ENCODE measurements at regions not wholly inside any gene's neighbourhood (a gene's known extent, or its start where the extent isn't known, plus 50 kb on each side); places are given as distances from the start of the nearest gene placed in this dataset.

GRCh38 chr16:54870151-54870550, 60.5 kb upstream of the IRX5 start:
- no peak overlapping the region for H3K27ac ChIP-seq
- TF ChIP-seq EZH2phosphoT487 (IDR thresholded peaks at IDR 0.05; ENCODE audit: insufficient read depth, low read depth) (no peak), EZH2 (IDR thresholded peaks at IDR 0.05; ENCODE audit: insufficient read depth, poor library complexity, severe bottlenecking) (no peak)
- no peak overlapping the region for H3K4me3 ChIP-seq
- H3K4me2 ChIP-seq (ENCODE audit: unreplicated experiment): no peak overlapping the region
- H3K27me3 ChIP-seq (replicated peaks; ENCODE audit: insufficient read depth): no peaks in the 10 kb centered on the region
- no peak overlapping the region for H3K9ac ChIP-seq
- no peaks in the 10 kb centered on the region for H3K4me1 ChIP-seq (ENCODE audit: insufficient read depth)
- H2AFZ ChIP-seq: no peak overlapping the region
- H3F3A ChIP-seq (ENCODE audit: insufficient read depth): no peaks in the 10 kb centered on the region
- no peaks in the 10 kb centered on the region for H3K9me2 ChIP-seq (ENCODE audit: insufficient read depth)
- in situ Hi-C loops (cut with MboI): no loop called here
- H4K20me1 ChIP-seq (ENCODE audit: insufficient read depth): no peaks in the 10 kb centered on the region
- WGBS, 2 experiments (ENCODE audit: low coverage in 1 of 2, low lambda C conversion rate in 2 of 2, missing lambda C conversion rate in 2 of 2): 57 to 65% methylated on average over 2 of the region's 2 CpGs
- no peak for DNase-seq
- H3K9me3 ChIP-seq (ENCODE audit: low read depth): no peaks in the 10 kb centered on the region
- H3K79me2 ChIP-seq (ENCODE audit: insufficient read depth): no peaks in the 10 kb centered on the region
- no peaks in the 10 kb centered on the region for H3K36me3 ChIP-seq (ENCODE audit: low read depth)

- H3K79me2 ChIP-seq (ENCODE audit: insufficient read depth): no peaks in the 10 kb centered on the region
- 52 to 56% methylated on average over 4 of the region's 4 CpGs for WGBS, 2 experiments (ENCODE audit: low coverage in 1 of 2, low lambda C conversion rate in 2 of 2, missing lambda C conversion rate in 2 of 2)
- no peaks in the 10 kb centered on the region for H3K9me3 ChIP-seq (ENCODE audit: low read depth)
- in situ Hi-C loops (cut with MboI): no loop called here
- H3K9ac ChIP-seq: no peak overlapping the region
- H3F3A ChIP-seq (ENCODE audit: insufficient read depth): no peaks in the 10 kb centered on the region
- no peaks in the 10 kb centered on the region for H3K36me3 ChIP-seq (ENCODE audit: low read depth)
- H3K27ac ChIP-seq: no peak overlapping the region
- H3K9me2 ChIP-seq (ENCODE audit: insufficient read depth): no peaks in the 10 kb centered on the region
- H2AFZ ChIP-seq: no peak overlapping the region
- no peaks in the 10 kb centered on the region for H3K27me3 ChIP-seq (replicated peaks; ENCODE audit: insufficient read depth)
- no peak for TF ChIP-seq EZH2phosphoT487 (IDR thresholded peaks at IDR 0.05; ENCODE audit: insufficient read depth, low read depth)
- TF ChIP-seq EZH2 (IDR thresholded peaks at IDR 0.05; ENCODE audit: insufficient read depth, poor library complexity, severe bottlenecking): no peak
- H3K4me1 ChIP-seq (ENCODE audit: insufficient read depth): no peaks in the 10 kb centered on the region
- DNase-seq: peak; percentile 3
- no peak overlapping the region for H3K4me3 ChIP-seq
- H4K20me1 ChIP-seq (ENCODE audit: insufficient read depth): no peaks in the 10 kb centered on the region
- H3K4me2 ChIP-seq (ENCODE audit: unreplicated experiment): no peak overlapping the region
Observed at GRCh38 chr16:54867302-54867832, 63.3 kb upstream of the IRX5 start.

GRCh38 chr16:54862529-54862928, 68.1 kb upstream of the IRX5 start:
- TF ChIP-seq EZH2 (IDR thresholded peaks at IDR 0.05; ENCODE audit: insufficient read depth, poor library complexity, severe bottlenecking) (no peak), EZH2phosphoT487 (IDR thresholded peaks at IDR 0.05; ENCODE audit: insufficient read depth, low read depth) (no peak)
- H3K4me2 ChIP-seq (ENCODE audit: unreplicated experiment): no peak overlapping the region
- no peak overlapping the region for H3K9ac ChIP-seq
- H3K27ac ChIP-seq: no peak overlapping the region
- no peaks in the 10 kb centered on the region for H3K27me3 ChIP-seq (replicated peaks; ENCODE audit: insufficient read depth)
- H3K9me3 ChIP-seq (ENCODE audit: low read depth): no peaks in the 10 kb centered on the region
- H3K79me2 ChIP-seq (ENCODE audit: insufficient read depth): no peaks in the 10 kb centered on the region
- H3F3A ChIP-seq (ENCODE audit: insufficient read depth): no peaks in the 10 kb centered on the region
- 66 to 73% methylated on average over 9 of the region's 9 CpGs for WGBS, 2 experiments (ENCODE audit: low coverage in 1 of 2, low lambda C conversion rate in 2 of 2, missing lambda C conversion rate in 2 of 2)
- H3K36me3 ChIP-seq (ENCODE audit: low read depth): no peaks in the 10 kb centered on the region
- no peak overlapping the region for H3K4me3 ChIP-seq
- H4K20me1 ChIP-seq (ENCODE audit: insufficient read depth): no peaks in the 10 kb centered on the region
- DNase-seq: no peak
- no peaks in the 10 kb centered on the region for H3K4me1 ChIP-seq (ENCODE audit: insufficient read depth)
- no peak overlapping the region for H2AFZ ChIP-seq
- in situ Hi-C loops (cut with MboI): no loop called here
- no peaks in the 10 kb centered on the region for H3K9me2 ChIP-seq (ENCODE audit: insufficient read depth)

GRCh38 chr16:54856871-54857270, 73.8 kb upstream of the IRX5 start:
- no peak overlapping the region for H2AFZ ChIP-seq
- 58 to 61% methylated on average over 2 of the region's 2 CpGs for WGBS, 2 experiments (ENCODE audit: low coverage in 1 of 2, low lambda C conversion rate in 2 of 2, missing lambda C conversion rate in 2 of 2)
- H4K20me1 ChIP-seq (ENCODE audit: insufficient read depth): no peaks in the 10 kb centered on the region
- no peak for DNase-seq
- no peaks in the 10 kb centered on the region for H3K9me2 ChIP-seq (ENCODE audit: insufficient read depth)
- H3K9me3 ChIP-seq (ENCODE audit: low read depth): no peaks in the 10 kb centered on the region
- H3K4me3 ChIP-seq: no peak overlapping the region
- H3K27ac ChIP-seq: no peak overlapping the region
- in situ Hi-C loops (cut with MboI): no loop called here
- H3K27me3 ChIP-seq (replicated peaks; ENCODE audit: insufficient read depth): no peaks in the 10 kb centered on the region
- no peak for TF ChIP-seq EZH2 (IDR thresholded peaks at IDR 0.05; ENCODE audit: insufficient read depth, poor library complexity, severe bottlenecking)
- TF ChIP-seq EZH2phosphoT487 (IDR thresholded peaks at IDR 0.05; ENCODE audit: insufficient read depth, low read depth): no peak
- H3K9ac ChIP-seq: no peak overlapping the region
- H3K79me2 ChIP-seq (ENCODE audit: insufficient read depth): no peaks in the 10 kb centered on the region
- no peaks in the 10 kb centered on the region for H3K36me3 ChIP-seq (ENCODE audit: low read depth)
- H3K4me1 ChIP-seq (ENCODE audit: insufficient read depth): no peaks in the 10 kb centered on the region
- H3F3A ChIP-seq (ENCODE audit: insufficient read depth): no peaks in the 10 kb centered on the region
- no peak overlapping the region for H3K4me2 ChIP-seq (ENCODE audit: unreplicated experiment)

GRCh38 chr16:54847609-54848008, 83.1 kb upstream of the IRX5 start:
- H3K27ac ChIP-seq: no peak overlapping the region
- TF ChIP-seq EZH2 (IDR thresholded peaks at IDR 0.05; ENCODE audit: insufficient read depth, poor library complexity, severe bottlenecking) (no peak), EZH2phosphoT487 (IDR thresholded peaks at IDR 0.05; ENCODE audit: insufficient read depth, low read depth) (no peak)
- H3K4me3 ChIP-seq: no peak overlapping the region
- in situ Hi-C loops (cut with MboI): no loop called here
- DNase-seq: no peak
- H3K36me3 ChIP-seq (ENCODE audit: low read depth): no peaks in the 10 kb centered on the region
- H3K9me3 ChIP-seq (ENCODE audit: low read depth): no peaks in the 10 kb centered on the region
- no peaks in the 10 kb centered on the region for H3K4me1 ChIP-seq (ENCODE audit: insufficient read depth)
- H3K27me3 ChIP-seq (replicated peaks; ENCODE audit: insufficient read depth): no peaks in the 10 kb centered on the region
- H3K9me2 ChIP-seq (ENCODE audit: insufficient read depth): no peaks in the 10 kb centered on the region
- H3K79me2 ChIP-seq (ENCODE audit: insufficient read depth): no peaks in the 10 kb centered on the region
- H2AFZ ChIP-seq: no peak overlapping the region
- H4K20me1 ChIP-seq (ENCODE audit: insufficient read depth): no peaks in the 10 kb centered on the region
- no peaks in the 10 kb centered on the region for H3F3A ChIP-seq (ENCODE audit: insufficient read depth)
- 70 to 81% methylated on average over 2 of the region's 2 CpGs for WGBS, 2 experiments (ENCODE audit: low coverage in 1 of 2, low lambda C conversion rate in 2 of 2, missing lambda C conversion rate in 2 of 2)
- H3K9ac ChIP-seq: no peak overlapping the region
- H3K4me2 ChIP-seq (ENCODE audit: unreplicated experiment): no peak overlapping the region

Data from GM23248 (cell line).